SK-N-MC (cell line): ENCODE measurements at regions not wholly inside any gene's neighbourhood (a gene's known extent, or its start where the extent isn't known, plus 50 kb on each side); places are given as distances from the start of the nearest gene placed in this dataset.

ENCODE experiments used
- EZH2 ChIP-seq: fragments of 200-600 bp; sonication (generic); IDR thresholded peaks from one replicate; pipeline ENCODE4 v1.6.1; 2017; ENCODE audit warnings: antibody characterized with exemption
- FOXP2 ChIP-seq: optimal IDR thresholded peaks from 2 replicates; pipeline ENCODE3; 2011; ENCODE audit warnings: mild to moderate bottlenecking, moderate library complexity; ENCODE audit not compliant: insufficient read depth; ENCODE audit errors: extremely low read length, control extremely low read depth
- POLR2AphosphoS5 ChIP-seq: IDR thresholded peaks from 2 replicates; pipeline ENCODE4 v1.6.1; 2012; ENCODE audit warnings: mild to moderate bottlenecking, low read depth, low read length, borderline replicate concordance

GRCh38 chr20:40111282-40111681, 577.8 kb downstream of the MAFB start:
- TF ChIP-seq EZH2 (no peak), POLR2AphosphoS5 (no peak), FOXP2 (no peak)
